ENCODE measurements at regions not wholly inside any gene's neighbourhood (a gene's known extent, or its start where the extent isn't known, plus 50 kb on each side); places are given as distances from the start of the nearest gene placed in this dataset.

- no peak for TF ChIP-seq ARNTL (CRISPR knock-in tag; IDR thresholded peaks at IDR 0.05; ENCODE audit: borderline replicate concordance, low read depth)
- TF ChIP-seq RARB (CRISPR knock-in tag; IDR thresholded peaks at IDR 0.05) = no peak
- TF ChIP-seq ZFP3 (CRISPR knock-in tag; IDR thresholded peaks at IDR 0.05) = no peak
- no peak for TF ChIP-seq TSHZ2 (CRISPR knock-in tag; IDR thresholded peaks at IDR 0.05)
- TF ChIP-seq PPARA (CRISPR knock-in tag; IDR thresholded peaks at IDR 0.05; ENCODE audit: borderline replicate concordance) = no peak
- TF ChIP-seq ISL1 (CRISPR knock-in tag; IDR thresholded peaks at IDR 0.05) = no peak
- no peak for TF ChIP-seq PATZ1 (CRISPR knock-in tag; IDR thresholded peaks at IDR 0.05; ENCODE audit: borderline replicate concordance)
- no peak for TF ChIP-seq ZNF565 (CRISPR knock-in tag; conservative IDR thresholded peaks at IDR 0.05; ENCODE audit: low read depth)
- TF ChIP-seq ZFP30 (CRISPR knock-in tag; IDR thresholded peaks at IDR 0.05) = no peak
- TF ChIP-seq BACH2 (CRISPR knock-in tag; IDR thresholded peaks at IDR 0.05; ENCODE audit: borderline replicate concordance) = no peak
- TF ChIP-seq ZC3H10 (CRISPR knock-in tag; IDR thresholded peaks at IDR 0.05) = no peak
- TF ChIP-seq CREB5 (CRISPR knock-in tag; IDR thresholded peaks at IDR 0.05; ENCODE audit: low read depth) = no peak
- TF ChIP-seq CSDC2 (CRISPR knock-in tag; IDR thresholded peaks at IDR 0.05) = no peak
These were observed 82.9 kb downstream of the NPY start for GRCh38 chr7:24366876-24367275.
